GM19452 (cell line): ENCODE measurements at regions not wholly inside any gene's neighbourhood (a gene's known extent, or its start where the extent isn't known, plus 50 kb on each side); places are given as distances from the start of the nearest gene placed in this dataset.

ENCODE experiments used
- ATAC-seq: cut with Tn5 transposase; IDR thresholded peaks from one replicate; pipeline ENCODE4 v1.9.1; 2021; ENCODE audit not compliant: unreplicated experiment

- no peak for ATAC-seq
Measured at GRCh38 chr10:4215963-4216575, 431.1 kb upstream of the KLF6 start.

GRCh38 chr10:4215485-4215884 is 430.5 kb upstream of the KLF6 start:
- no peak for ATAC-seq

- no peak for ATAC-seq
Measured at GRCh38 chr10:4214908-4215307, 429.9 kb upstream of the KLF6 start.

GRCh38 chr10:4213441-4213840 is 428.4 kb upstream of the KLF6 start:
- no peak for ATAC-seq

- no peak for ATAC-seq
Measured at GRCh38 chr10:4212111-4212630, 427.2 kb upstream of the KLF6 start.

- ATAC-seq, result no peak
Measured at GRCh38 chr10:4208499-4208898, 423.5 kb upstream of the KLF6 start.

- ATAC-seq, result no peak
Measured at GRCh38 chr10:4205113-4205512, 420.1 kb upstream of the KLF6 start.

GRCh38 chr10:4202938-4203337 is 417.9 kb upstream of the KLF6 start:
- no peak for ATAC-seq

- ATAC-seq, result no peak
Measured at GRCh38 chr10:4201866-4202825, 417.1 kb upstream of the KLF6 start.

GRCh38 chr10:4199196-4199595 is 414.2 kb upstream of the KLF6 start:
- ATAC-seq, result no peak

GRCh38 chr10:4198216-4198615 is 413.2 kb upstream of the KLF6 start:
- ATAC-seq, result no peak

- ATAC-seq, result no peak
Measured at GRCh38 chr10:4197676-4198075, 412.7 kb upstream of the KLF6 start.

- ATAC-seq, result no peak
Measured at GRCh38 chr10:4196771-4197390, 411.9 kb upstream of the KLF6 start.

GRCh38 chr10:4196183-4196582 is 411.2 kb upstream of the KLF6 start:
- ATAC-seq, result no peak

GRCh38 chr10:4195213-4195612 is 410.2 kb upstream of the KLF6 start:
- ATAC-seq, result no peak

GRCh38 chr10:4194231-4194630 is 409.2 kb upstream of the KLF6 start:
- no peak for ATAC-seq

GRCh38 chr10:4191894-4192293 is 406.9 kb upstream of the KLF6 start:
- no peak for ATAC-seq

GRCh38 chr10:4191354-4191753 is 406.3 kb upstream of the KLF6 start:
- ATAC-seq, result no peak

GRCh38 chr10:4190876-4191275 is 405.9 kb upstream of the KLF6 start:
- no peak for ATAC-seq

GRCh38 chr10:4189281-4189680 is 404.3 kb upstream of the KLF6 start:
- no peak for ATAC-seq

GRCh38 chr10:4188406-4188805 is 403.4 kb upstream of the KLF6 start:
- ATAC-seq, result no peak
